CD4-positive, alpha-beta T cell treated with Interleukin-10 for 1 hour (primary cell): ENCODE measurements at regions not wholly inside any gene's neighbourhood (a gene's known extent, or its start where the extent isn't known, plus 50 kb on each side); places are given as distances from the start of the nearest gene placed in this dataset.

ENCODE experiments used
- DNase-seq: peaks from one replicate; pipeline ENCODE4 v3.0.0-alpha.2; 2020

DNA sequence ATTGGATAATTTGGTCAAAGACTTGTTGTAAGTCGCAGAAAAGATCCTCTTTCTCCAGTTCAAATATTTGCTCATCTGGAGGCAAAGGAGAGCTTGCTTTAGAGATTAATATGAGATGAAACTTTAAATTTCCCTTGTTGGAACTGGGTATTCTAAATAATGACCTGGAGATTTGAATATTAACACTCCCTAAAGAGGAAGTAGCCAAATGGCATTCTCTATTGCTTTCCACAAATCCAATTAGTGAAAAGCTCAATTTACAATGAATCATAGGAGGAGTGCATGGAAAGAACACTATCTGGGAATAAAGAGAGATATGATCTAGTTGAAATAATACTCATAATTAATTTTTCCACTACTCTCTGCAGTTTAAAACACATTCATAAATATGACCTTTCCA, 641.6 kb upstream of the TENM4 start:
- DNase-seq, result no peak

DNA sequence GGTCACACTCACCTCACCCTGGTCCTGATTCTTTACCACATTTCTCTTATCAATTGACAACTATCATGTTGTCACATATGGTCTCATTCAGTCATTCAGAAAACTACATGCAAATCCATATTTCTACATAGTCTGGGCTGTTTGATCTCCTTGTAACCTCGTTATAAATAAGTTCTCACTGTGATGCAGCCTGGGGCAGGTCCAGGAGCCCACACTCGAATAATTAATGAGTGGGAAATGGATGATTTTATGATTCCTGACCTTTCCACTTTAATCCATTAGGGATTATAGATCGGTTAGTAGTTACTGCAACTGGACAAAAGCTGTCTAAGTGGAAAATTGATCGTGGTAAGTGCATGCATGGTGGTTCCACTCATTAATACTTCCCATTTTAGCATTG, 636.3 kb upstream of the TENM4 start:
- no peak for DNase-seq

DNA sequence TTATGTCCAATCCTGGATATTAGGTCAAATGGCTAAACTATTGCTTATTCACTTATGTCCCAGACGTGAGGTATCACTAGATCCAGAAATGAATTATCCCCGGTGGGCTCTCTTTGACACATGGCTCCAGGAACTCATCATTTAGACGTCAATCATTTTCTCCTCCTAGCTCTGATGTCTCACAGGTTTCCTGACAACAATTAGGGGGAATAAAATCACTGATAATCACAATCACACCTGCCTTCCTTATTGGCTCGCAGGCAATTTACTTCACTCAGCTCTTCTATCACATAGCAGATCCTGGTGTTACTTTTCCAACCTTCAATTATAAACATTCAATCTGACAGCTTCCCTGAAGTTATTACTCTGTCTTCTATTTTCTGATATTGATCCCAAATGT, 634.0 kb upstream of the TENM4 start:
- no peak for DNase-seq

DNA sequence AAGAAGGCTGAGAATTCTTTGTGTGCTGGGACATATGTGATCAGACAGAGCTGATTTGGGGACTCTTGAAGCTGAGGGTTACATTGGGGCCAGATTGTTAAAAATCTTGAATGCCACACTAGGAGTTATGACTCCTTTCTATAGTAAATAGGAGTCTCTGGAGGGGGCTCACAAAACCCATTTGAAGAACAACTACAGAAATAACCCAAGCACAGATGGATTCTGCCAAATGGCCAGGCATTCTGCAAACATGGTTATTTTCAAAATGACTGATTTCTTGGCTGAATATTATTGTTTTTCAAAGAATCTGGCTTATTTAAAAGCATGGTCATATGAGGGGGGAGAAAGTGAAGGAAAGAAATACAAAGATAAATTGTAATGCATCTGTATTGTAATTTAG, 625.5 kb upstream of the TENM4 start:
- DNase-seq, result no peak

DNA sequence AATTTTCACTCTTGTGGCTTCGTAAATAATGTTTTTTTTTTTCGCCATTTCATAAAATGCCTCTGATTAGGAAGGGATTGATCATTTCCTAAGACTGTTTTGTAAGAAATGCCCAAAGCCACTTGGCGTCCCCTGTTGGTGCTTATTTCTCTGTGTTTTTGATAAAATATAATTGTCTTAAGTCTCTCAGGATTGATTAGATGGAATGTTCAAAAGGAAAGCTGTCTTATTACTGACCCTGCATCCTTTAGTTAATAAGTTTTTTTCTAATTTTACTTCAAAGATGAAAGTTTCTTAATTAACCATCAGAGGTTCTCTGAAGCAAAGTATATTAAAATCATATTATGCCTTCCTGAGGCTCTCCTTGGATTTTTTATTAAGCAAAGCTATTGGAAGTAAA, 624.3 kb upstream of the TENM4 start:
- no peak for DNase-seq

DNA sequence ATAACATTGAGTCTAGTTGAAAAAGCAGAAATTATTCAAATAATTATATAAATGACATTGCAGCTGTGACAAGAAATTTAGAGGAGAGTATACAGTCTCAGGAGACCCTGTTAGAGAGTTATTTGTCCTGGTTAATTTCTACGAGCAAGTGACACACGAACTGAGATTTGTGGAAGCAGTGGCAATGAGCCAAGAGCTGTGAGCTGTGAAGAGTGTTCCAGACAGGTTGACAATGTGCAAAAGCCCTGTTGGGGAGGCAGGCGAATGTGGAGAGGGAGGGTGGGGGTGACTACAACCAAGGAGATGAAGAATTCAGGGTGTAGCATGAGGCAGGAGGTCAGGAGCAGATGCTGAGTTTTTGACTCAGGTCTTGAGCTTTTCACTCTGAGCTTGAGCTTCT, 620.2 kb upstream of the TENM4 start:
- DNase-seq, result no peak

DNA sequence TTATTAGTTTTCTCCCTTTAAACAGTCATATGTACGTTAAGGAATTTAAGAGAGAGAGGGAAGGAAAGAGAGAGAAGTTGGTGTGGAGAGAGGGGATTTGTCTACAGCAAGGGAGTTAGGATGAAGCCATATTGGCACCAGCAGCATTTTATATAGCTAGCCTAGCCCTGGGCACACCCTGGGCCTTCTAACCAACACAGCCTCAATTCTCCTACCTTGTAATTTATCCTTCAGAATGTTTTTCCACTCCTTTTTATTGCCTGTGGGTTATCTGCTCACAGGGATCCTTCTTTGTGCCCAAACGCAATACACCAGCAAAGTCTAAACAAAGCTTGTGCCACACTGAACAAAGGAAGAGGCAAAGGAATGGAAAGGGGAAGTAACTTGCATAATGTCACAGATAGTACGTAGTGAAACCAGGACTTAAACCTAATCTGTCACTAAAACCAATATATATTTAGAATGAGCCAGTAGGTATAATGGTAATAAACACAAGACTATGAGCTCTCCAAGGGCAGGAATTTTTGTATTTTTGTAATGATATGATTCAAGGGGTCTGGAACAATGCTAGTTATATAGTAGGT, 613.8 kb upstream of the TENM4 start:
- DNase-seq, result no peak

DNA sequence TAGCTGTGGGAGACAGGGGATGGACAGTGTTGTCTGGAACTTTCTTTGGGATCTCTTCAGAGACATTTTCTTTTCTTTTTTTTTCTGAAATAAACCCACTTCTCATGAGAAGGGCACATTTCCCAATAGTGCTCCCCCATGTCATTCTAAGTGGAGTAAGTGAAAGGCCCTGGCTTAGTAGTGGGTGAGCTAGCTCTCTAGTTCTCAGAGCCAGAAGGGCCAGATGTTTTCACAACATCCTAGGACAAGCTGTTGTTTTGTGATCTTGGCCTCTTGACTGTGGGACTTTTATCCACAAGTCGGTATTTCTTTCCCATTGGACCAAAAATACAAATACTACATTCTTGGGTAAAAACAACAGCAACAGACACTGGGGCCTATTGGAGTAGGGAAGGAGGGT, 607.7 kb upstream of the TENM4 start:
- DNase-seq, result no peak

DNA sequence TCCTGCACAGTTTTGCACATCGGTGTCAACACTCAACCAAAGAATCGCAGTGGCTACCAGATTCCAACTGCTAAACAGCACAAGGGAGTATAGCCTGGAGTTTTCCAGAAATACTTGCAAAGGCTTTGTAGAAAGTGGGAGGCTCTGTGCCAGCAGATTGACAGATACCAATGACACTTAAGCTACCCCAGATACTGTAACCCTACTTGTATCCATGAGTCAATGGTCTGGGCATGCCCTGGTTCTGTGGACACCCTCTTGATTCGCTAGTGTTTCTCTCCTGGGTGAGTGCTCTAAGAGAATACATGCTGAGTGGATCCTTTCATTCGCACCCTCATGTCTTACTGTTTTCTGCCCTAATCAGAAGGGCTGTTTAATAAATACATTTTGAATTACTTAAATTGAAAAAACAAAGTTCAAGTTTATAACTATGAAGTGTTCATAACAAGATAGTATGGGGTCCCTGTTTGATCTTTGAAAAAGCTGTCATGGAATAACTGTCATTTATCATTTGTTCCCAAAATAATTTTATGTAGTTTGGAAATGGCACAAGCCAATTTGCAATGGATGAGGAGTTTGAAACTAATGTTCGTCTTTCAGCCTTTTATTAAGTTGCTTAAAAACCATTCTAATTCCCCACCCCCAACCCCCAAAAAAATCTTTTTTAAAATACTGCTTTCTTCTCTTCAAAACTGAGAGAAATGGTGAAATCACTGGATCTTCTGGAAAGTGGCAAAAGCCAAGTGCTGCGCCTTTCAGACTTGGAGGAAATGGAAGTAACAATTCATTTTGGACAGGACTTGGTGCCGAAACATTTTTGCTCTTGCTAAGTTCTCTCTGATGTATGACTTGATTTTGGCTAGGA, 600.5 kb upstream of the TENM4 start:
- DNase-seq, result no peak

DNA sequence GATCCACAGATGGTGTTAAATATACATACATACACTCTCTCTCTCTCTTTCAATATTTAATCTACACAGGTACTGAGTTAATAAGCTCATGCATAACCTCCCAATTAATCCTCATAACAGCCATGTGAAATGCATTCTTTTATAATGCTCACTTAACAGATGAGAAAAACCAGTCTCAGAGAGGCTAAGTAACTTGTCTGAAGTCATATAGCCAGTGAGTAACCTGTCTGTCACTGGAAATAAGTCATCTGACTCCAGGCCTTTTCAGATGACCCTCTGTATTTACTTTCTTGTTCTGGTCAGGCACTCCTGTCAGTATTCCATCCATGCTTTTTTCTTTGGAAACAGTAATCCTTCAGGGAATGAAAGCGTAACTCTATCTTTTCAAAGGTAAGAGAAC, 594.0 kb upstream of the TENM4 start:
- no peak for DNase-seq

DNA sequence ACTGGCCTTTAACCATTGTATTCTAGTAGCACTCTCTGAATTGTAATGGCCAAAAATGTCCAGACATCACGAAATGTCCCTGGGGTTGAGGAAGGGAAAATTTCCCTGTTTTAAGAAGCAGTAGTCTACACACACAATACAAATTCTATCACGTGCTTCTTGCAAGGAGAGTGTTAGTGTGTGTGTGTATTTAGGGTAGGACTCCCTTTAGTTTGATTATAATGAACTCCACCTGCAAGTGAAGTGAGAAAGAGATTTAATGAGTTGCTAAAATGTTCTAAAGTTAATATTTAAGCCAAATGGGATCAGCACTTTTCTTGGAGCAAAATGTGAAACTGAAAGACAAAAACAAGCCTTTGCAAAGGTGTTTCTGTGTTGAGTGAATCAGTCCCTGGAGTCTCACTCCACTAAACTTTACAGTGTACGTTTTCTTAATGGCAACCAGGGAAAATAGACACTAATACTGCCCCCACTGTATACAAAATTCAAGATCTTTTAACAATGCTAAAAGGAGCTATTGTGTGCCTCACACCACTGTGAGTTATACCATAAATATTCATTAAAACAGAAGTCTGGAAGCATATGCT, 590.3 kb upstream of the TENM4 start:
- DNase-seq, result no peak

DNA sequence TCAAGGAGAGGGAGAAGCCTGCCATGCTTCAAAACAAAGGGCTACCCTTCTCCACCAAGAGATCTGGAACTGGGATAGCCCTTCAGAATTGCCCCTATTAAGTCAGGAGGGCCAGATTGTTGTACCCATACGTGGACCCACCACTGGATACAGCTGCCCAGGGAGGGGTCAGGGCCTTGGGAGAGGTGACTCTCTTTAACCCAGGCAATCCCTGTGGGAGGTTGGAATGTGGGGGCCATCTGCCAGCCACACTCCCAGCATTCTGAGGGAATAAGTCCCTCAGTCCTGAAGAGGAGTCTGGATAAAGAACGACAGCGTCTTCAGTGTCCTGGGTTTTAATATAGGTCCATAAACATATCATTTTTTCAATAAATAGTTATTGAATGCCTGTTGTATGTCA, 588.2 kb upstream of the TENM4 start:
- DNase-seq, result no peak

DNA sequence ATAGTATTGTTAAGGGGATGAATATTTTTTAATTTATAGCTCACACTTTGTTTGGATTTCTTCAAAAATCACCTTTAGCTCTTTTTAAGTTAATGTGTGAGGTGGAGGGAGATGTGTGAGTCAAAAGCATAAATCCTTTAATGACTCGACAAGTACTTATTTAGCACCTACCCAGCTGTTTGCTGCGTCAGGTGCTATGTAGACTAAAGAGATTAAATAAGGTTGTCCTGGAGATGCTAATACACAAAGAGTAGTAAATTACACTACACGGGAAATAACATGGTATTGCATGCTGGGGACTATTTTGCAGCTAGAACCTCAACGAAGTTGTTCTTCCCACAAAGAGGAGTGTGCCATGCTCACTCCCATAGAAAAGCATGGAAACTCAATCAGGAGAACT, 583.3 kb upstream of the TENM4 start:
- no peak for DNase-seq

DNA sequence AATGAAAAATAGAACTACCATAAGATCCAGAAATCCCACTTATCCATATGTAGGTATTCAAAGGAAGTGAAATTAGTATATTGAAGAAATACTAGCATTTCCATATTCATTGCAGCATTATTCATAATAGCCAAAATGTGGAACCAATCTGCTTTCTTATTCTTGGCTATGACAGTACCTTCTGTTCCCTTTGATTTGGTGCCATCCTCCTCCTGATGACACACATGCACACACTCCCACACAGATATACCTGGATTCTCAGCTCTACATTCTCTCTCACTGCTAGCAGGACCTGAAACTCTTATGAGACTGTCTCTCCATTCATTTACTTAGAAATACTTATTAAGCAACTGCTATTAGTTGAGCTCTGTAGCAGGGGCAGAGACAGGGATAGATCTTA, 582.6 kb upstream of the TENM4 start:
- no peak for DNase-seq

DNA sequence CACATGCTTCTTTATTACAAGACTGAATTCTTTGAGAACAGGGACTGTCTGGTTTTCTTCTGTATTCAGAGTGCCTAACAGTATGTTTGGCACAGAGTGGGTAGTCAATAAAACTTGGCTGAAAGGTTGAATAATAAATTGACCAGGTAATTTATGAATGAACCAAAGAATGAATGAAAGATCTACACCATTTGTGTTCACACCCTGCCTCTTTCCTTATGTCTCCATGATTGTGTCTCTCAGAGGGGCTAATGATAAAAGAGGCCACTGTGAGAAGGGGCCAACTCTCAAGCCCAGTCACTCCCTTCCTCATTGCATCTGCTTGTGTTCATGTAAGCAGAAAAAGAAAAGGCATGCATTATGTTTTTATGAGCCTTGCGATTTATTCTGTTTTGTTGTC, 569.7 kb upstream of the TENM4 start:
- DNase-seq, result no peak

DNA sequence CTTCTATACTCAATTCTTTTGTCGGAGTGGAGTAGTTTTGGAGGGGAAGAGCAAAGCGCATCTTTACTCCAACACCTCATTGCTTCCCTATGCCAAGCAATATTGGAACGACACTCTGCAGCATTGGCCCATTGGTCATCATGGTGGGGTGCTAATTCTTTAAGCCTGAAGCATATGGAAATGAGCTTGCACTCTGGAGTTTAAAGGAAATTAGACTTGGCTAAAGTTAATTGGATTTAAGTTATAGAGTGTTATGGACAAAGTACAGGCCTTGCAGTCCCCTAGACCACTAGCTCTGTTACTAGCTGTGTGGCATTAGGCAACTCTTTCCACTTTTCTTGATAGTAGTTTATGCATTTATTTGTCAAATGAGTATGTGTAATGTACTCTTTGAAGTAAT, 568.3 kb upstream of the TENM4 start:
- DNase-seq, result no peak

DNA sequence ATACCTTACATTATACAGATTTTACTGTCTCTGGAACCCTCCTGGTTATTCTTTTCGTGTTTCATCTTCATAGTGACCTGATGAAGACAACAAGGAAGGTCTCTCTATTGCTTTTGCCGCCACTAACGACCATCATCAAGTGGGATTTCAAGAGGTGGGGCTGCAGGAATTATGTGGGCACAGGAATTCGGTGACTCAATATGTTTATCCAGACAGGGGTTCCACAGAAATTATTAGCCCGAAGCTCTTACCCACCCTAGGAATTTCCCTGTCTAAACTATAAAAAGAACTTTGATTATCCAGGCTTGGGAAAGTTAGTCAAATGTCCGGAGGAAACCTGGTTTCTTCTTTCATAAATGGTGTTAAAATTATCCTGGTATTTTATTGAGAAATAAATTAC, 566.8 kb upstream of the TENM4 start:
- DNase-seq, result no peak

DNA sequence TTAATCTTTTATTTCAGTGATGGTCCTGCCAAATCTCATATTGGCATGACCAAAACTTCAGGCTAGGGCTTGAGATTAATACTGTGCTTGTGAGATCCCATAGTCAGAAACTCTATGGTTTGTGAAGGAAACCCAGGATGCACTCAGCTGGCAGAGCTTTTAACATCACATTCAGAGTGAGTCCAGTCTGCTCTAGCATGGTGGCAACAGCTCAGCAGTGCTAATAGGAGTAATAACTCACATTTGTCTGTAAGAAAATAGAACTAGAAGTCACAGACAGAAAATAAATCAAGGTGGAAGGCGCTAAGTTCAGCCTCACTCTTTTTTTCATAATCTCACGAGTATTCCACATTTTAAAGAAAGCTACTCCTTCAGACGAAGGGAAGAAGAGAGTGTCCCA, 549.3 kb upstream of the TENM4 start:
- no peak for DNase-seq

DNA sequence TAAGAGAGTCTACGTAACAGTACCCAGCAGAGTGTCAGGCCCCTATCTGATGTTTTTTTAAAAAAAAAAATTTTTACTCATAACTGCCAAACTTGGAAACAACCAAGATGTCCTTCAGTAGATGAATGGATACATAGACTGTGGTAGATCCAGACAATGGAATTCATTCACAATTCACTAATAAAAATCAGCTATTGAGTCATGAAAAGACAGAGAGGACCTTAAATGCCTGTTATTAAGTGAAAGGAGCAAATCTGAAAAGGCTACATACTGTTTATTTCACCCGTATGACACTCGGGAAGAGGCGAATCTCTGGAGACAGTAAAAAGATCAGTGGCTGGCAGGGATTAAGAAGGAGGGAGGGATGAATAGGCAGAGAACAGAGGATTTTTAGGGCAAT, 541.4 kb upstream of the TENM4 start:
- no peak for DNase-seq

DNA sequence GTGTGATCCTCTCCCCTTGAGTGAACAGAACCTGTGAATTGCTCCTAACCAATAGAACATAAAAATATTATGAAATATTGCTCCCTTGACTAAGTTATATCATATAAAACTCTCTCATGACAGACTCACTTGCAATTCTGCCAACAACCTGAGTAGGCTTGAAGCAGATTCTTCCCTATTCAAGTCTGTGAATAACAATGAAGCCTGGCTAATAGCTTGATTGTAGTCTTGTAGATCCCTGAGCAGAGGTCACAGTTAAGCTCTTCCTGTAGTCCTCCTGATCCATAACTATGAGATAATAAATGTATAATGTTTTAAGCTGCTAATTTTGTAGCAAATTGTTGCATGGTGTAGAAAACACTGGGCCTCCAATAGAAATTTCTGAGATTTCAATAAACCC, 540.1 kb upstream of the TENM4 start:
- no peak for DNase-seq

DNA sequence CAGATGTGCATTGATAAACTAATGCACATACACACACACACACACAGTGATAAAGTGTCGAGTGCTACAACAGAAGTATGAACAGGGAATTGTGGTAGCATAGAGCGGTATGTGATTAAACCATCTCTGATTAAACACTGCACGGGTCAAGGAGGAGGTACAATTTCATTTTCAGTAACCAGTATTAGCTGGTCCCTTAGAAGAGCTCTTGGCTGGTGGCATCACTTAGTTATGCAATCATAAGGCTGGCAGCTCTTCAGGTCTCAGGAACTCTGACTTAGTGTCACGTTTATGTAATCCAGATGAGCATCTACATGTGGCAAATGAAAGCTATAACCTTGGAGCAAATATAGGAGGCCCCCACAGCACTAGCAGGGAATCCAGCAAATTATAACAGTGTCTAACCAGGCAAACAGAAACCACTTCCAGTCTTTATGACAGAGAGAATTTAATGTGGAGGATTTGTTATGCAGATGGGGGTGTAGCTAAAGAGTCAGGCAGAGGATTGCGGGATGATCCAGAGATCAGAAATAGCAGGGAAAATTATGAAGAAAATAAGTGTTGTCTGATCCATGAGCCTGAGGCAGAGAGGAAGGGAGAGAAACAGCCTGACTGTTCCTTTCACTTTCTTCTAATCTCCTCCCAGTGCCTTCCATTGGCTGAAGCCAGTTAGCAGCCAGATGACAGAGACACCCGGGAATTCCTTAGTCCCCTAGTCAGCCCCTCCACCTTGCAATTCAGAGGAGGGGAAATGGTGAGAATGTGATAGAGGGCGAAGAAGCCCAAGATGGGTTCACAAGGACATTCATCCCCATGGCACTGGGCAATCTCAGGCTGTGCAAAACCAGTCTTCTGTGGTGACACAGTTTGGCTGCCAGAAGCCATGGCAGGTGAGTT, 533.1 kb upstream of the TENM4 start:
- DNase-seq, result no peak

DNA sequence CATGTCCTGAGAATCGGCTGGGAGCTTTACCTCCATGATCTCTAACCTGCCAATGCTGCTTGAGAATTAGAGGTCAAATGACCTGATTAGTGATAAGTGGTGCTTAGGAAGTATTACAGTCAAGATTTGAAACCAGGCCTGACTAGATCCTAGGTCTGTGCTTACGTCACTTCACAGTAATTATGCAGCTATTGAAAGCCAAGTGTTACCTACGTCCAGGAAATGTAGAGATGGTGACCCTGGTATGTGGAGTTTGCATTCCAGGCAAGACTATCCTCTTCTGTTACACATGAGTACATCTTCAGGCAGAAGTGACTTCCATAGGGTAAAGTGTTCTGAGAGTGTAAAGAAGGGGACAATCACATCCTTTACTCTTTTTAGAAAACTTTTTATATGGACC, 530.4 kb upstream of the TENM4 start:
- no peak for DNase-seq

DNA sequence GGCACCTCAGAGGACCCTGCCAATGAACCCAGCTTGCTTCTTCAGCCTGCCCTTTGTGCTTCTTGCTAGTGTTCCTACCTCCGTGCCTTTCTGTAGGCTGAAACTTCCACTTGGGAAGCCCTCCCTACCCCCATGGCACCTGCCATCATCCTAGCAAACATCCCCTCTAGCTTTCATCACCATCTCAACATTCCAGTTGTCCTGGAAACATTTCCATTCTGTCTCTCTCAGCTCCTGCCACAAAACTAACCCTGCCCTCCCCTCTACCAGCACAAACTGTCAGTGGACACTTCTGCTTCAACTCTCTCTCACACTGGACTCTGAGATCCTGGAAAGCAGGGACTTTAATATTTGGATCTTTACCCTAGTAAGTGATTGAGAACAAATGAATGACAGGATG, 525.8 kb upstream of the TENM4 start:
- DNase-seq, result no peak
